SK-N-SH (cell line): ENCODE measurements at regions not wholly inside any gene's neighbourhood (a gene's known extent, or its start where the extent isn't known, plus 50 kb on each side); places are given as distances from the start of the nearest gene placed in this dataset.

Experiments used
- CTCF ChIA-PET: fragments of 300-600, 350-600 bp; formaldehyde crosslinking; extraction: SDS; loops from one replicate; lab custom pipeline; 2021; lab: Yijun Ruan, JAX
- POLR2A ChIA-PET: fragments of 350-600 bp; sonication (Branson Sonifier 250); formaldehyde crosslinking; extraction: SDS; loops from one replicate; lab custom pipeline; 2020; ENCODE audit warnings: antibody characterized with exemption, inconsistent platforms; lab: Yijun Ruan, JAX
- DNase-seq: peaks from one replicate; pipeline ENCODE4 v3.0.0; 2012
- H2AFZ ChIP-seq: fragments of 200-600 bp; sonication (generic); 2 replicates; pipeline ENCODE4 v1.8.1; 2016; ENCODE audit warnings: antibody characterized with exemption, mild to moderate bottlenecking, low read depth
- H3F3A ChIP-seq: fragments of 200-600 bp; sonication (generic); replicated peaks from 2 replicates; pipeline ENCODE3; 2016; ENCODE audit warnings: antibody characterized with exemption, mild to moderate bottlenecking; ENCODE audit not compliant: insufficient read depth
- H3K27ac ChIP-seq, 2 experiments: fragments of 200-500 bp in 1 of 2; fragments of 200-600 bp in 1 of 2; sonication (Bioruptor generic) in 1 of 2; sonication (generic), shearing (Covaris generic) in 1 of 2; 2 replicates each; pipeline versions ENCODE4 v1.5.1 to v1.6.1; 2014 to 2016; ENCODE audit warnings: low read depth in 2 of 2, inconsistent platforms in 1 of 2, low read length in 1 of 2, mild to moderate bottlenecking in 1 of 2, mixed read lengths in 1 of 2
- H3K27me3 ChIP-seq: fragments of 200-600 bp; sonication (generic), shearing (Covaris generic); 2 replicates; pipeline ENCODE4 v1.6.1; 2016; ENCODE audit warnings: mixed run types; ENCODE audit not compliant: insufficient read depth
- H3K36me3 ChIP-seq, 2 experiments: fragments of 200-500 bp in 1 of 2; fragments of 200-600 bp in 1 of 2; sonication (Bioruptor generic) in 1 of 2; sonication (generic) in 1 of 2; replicated peaks in 1 of 2; 2 replicates each; pipeline versions ENCODE3 to v1.5.1; 2014 to 2016; ENCODE audit warnings: low read length in 1 of 2, mild to moderate bottlenecking in 1 of 2; ENCODE audit not compliant: insufficient read depth in 2 of 2, control insufficient read depth in 1 of 2
- H3K4me1 ChIP-seq, 2 experiments: fragments of 200-500 bp in 1 of 2; fragments of 200-600 bp in 1 of 2; sonication (Bioruptor generic) in 1 of 2; sonication (generic), shearing (Covaris generic) in 1 of 2; 2 replicates each; pipeline versions ENCODE4 v1.5.1 to v1.6.1; 2014 to 2016; ENCODE audit warnings: low read depth in 1 of 2, low read length in 1 of 2, mixed run types in 1 of 2; ENCODE audit not compliant: insufficient read depth in 2 of 2, control insufficient read depth in 1 of 2
- H3K4me2 ChIP-seq: fragments of 200-600 bp; sonication (generic), shearing (Covaris generic); 2 replicates; pipeline ENCODE4 v1.6.1; 2017; ENCODE audit warnings: mixed run types
- H3K4me3 ChIP-seq, 2 experiments: fragments of 200-500 bp in 1 of 2; fragments of 200-600 bp in 1 of 2; sonication (Bioruptor generic) in 1 of 2; sonication (generic), shearing (Covaris generic) in 1 of 2; 2 replicates each; pipeline versions ENCODE4 v1.5.1 to v1.8.1; 2014 to 2016; ENCODE audit warnings: low read depth in 2 of 2, inconsistent platforms in 1 of 2, low read length in 1 of 2, mild to moderate bottlenecking in 1 of 2, mixed read lengths in 1 of 2, moderate library complexity in 1 of 2
- H3K79me2 ChIP-seq: fragments of 200-600 bp; sonication (generic); 2 replicates; pipeline ENCODE4 v1.8.1; 2017; ENCODE audit warnings: mild to moderate bottlenecking; ENCODE audit not compliant: insufficient read depth
- H3K9ac ChIP-seq: fragments of 200-600 bp; sonication (generic); 2 replicates; pipeline ENCODE4 v1.6.1; 2017; ENCODE audit warnings: mixed run types
- H3K9me2 ChIP-seq: fragments of 200-600 bp; sonication (generic); 2 replicates; pipeline ENCODE4 v1.6.1; 2017; ENCODE audit warnings: mixed run types
- H3K9me3 ChIP-seq: fragments of 200-600 bp; sonication (generic); 2 replicates; pipeline ENCODE4 v1.6.1; 2017; ENCODE audit warnings: mixed run types, mild to moderate bottlenecking, moderate library complexity
- H4K20me1 ChIP-seq: fragments of 200-600 bp; sonication (generic); 2 replicates; pipeline ENCODE4 v1.6.1; 2017; ENCODE audit warnings: mild to moderate bottlenecking, mixed run types; ENCODE audit not compliant: insufficient read depth
- EP300 ChIP-seq, 2 experiments: IDR thresholded peaks; 2 replicates each; pipeline versions ENCODE4 v1.4.0 to v1.6.1; 2012; ENCODE audit warnings: borderline replicate concordance in 1 of 2, low read depth in 1 of 2, low read length in 1 of 2
- FOXJ3 ChIP-seq: sonication (generic); formaldehyde crosslinking; IDR thresholded peaks from 2 replicates; pipeline ENCODE4 v1.5.1; 2020; ENCODE audit warnings: mild to moderate bottlenecking, missing genetic modification reagents
- GABPA ChIP-seq: IDR thresholded peaks from 2 replicates; pipeline ENCODE4 v1.4.0; 2012; ENCODE audit warnings: low read depth, mild to moderate bottlenecking
- RCOR1 ChIP-seq: fragments of 150-350 bp; IDR thresholded peaks from 2 replicates; pipeline ENCODE4 v1.6.1; 2017; ENCODE audit warnings: antibody characterized with exemption, low read length
- RFX5 ChIP-seq: IDR thresholded peaks from 2 replicates; pipeline ENCODE4 v1.6.1; 2012; ENCODE audit warnings: mild to moderate bottlenecking, improper control_type of control experiment, low read length
- RXRA ChIP-seq: IDR thresholded peaks from 2 replicates; pipeline ENCODE4 v1.4.0; 2012; ENCODE audit warnings: low read depth, mild to moderate bottlenecking, borderline replicate concordance
- SIN3A ChIP-seq: IDR thresholded peaks from 2 replicates; pipeline ENCODE4 v1.6.1; 2012; ENCODE audit warnings: low read depth, mild to moderate bottlenecking, low read length, moderate library complexity, borderline replicate concordance
- WGBS: methylation state at CpG from one replicate; pipeline ENCODE4 v1.1.6; 2017; ENCODE audit warnings: low lambda C conversion rate; 5-methylcytosine and 5-hydroxymethylcytosine counted together
- TF ChIP-seq, protein P1 (sequence below): fragments of 150-350 bp; IDR thresholded peaks from 2 replicates; pipeline ENCODE4 v1.6.1; 2016; ENCODE audit warnings: mild to moderate bottlenecking, low read depth, low read length
- TF ChIP-seq, protein P2 (sequence below): IDR thresholded peaks from 2 replicates; pipeline ENCODE4 v1.4.0; 2012; ENCODE audit warnings: low read depth, borderline replicate concordance
- TF ChIP-seq, protein P3 (sequence below): IDR thresholded peaks from 2 replicates; pipeline ENCODE4 v1.4.0; 2012; ENCODE audit warnings: low read depth, borderline replicate concordance
- TF ChIP-seq, protein P4 (sequence below): fragments of 150-350 bp; IDR thresholded peaks from 2 replicates; pipeline ENCODE4 v1.6.1; 2017; ENCODE audit warnings: antibody characterized with exemption, low read length, low read depth, borderline replicate concordance

DNA sequence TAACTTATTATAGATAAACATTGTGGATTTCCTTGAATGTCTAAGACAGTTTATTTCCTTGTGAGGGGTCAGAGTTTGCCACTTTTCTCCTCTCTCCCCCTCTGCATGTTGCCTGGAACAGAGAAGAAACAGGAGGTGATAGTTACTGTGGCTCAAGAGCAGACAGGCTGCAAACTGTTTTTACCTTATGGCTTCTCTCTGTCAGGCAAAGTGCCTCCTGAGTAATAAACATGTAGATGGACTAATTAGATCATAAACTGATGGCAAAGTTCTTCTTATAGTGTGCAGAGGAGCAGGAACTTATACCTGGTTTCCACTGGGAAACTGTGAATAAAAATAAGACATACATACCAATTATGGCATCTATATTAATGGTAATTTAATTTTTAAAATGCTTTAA is 133.1 kb upstream of the CDH12 start:
- H3K79me2 ChIP-seq: no peaks in the 10 kb centered on the region
- H3K9me3 ChIP-seq: no peaks in the 10 kb centered on the region
- H3K4me2 ChIP-seq: no peak overlapping the region
- no peak overlapping the region for H2AFZ ChIP-seq
- H4K20me1 ChIP-seq: no peaks in the 10 kb centered on the region
- H3F3A ChIP-seq: no peaks in the 10 kb centered on the region
- no peaks in the 10 kb centered on the region for H3K36me3 ChIP-seq
- POLR2A ChIA-PET: no interaction called here
- no peak for TF ChIP-seq RXRA
- H3K9me2 ChIP-seq: 0 out of 2 replicates have a peak, but pooled peaks cover 4% of the 10 kb centered on the region
- H3K9ac ChIP-seq: no peak overlapping the region
- no peaks in the 10 kb centered on the region for H3K4me1 ChIP-seq
- DNase-seq: no peak
- H3K27ac ChIP-seq: no peak overlapping the region
- no peaks in the 10 kb centered on the region for H3K27me3 ChIP-seq
- CTCF ChIA-PET: no interaction called here
- H3K4me3 ChIP-seq: no peak overlapping the region

DNA sequence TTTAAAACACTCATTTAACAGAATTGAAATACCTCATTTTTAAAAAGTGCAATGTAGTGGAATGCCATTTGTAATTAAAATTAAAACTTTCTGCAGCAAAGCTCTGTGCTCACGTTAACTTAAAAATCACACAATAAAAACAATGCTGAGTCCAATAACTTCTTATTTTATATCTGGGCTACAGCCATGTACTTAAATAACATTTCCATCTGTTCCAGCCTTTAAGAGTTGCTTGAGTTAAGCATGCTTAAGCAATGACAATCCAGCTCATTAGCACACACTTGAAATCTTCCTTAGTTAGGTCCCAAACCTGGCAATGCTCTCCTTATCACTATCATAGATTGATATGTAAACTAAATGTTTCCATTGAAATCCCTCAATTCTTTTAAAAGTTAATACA is 132.3 kb upstream of the CDH12 start:
- 9% methylated on average over 1 of the region's 1 CpG for WGBS

DNA sequence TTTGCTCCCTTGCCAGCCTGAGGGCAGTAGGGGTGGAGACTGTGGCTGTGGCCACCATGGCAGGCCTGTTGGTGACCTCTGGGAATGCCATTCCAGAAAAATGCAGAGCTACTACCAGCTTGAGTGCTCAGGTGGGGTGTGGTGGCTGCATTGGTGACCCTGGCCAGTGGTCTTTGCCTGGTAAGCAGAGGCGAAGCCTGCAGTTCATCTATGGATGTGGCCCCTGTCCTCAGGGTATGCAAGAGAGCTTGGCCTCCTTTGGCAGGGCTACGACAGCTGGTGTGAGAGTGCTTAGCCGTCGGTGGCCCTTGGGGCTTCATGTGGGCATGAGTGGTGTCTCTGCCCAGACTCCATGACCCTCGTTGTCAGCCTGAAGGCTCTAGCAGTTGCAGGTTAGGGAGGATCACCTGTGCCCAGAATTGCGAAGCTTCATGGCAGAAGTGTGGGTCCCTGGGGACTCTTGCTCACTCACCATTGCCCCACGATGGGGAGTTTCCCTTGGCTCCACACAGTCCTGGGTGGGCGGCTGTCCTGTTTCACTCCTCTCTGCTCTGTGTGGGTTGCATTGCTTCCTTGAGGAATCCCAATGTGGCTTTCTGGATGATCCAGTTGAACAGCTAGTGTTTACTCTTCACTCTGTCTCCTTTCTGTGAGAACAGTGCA is 117.9 kb upstream of the CDH12 start:
- Histone ChIP-seq H3F3A (no peaks in the 10 kb centered on the region), H3K4me3 (no peak overlapping the region), H3K27me3 (no peaks in the 10 kb centered on the region), H2AFZ (no peak overlapping the region), H3K9me3 (no peaks in the 10 kb centered on the region), H3K36me3 (no peaks in the 10 kb centered on the region), H3K79me2 (no peaks in the 10 kb centered on the region), H3K27ac (no peak overlapping the region), H4K20me1 (no peaks in the 10 kb centered on the region), H3K4me1 (no peaks in the 10 kb centered on the region), H3K9me2 (no peaks in the 10 kb centered on the region), H3K9ac (no peak overlapping the region), H3K4me2 (no peak overlapping the region)
- ChIA-PET POLR2A (no interaction called here), CTCF (interaction anchor here (0.6 kb wide), 1 partner anchor 346 kb away, joined by 3 read pairs; no protein-coding TSS in a partner anchor)
- TF ChIP-seq EP300 (IDR thresholded peaks at IDR 0.05; ENCODE audit: borderline replicate concordance in 1 of 2, low read depth in 1 of 2, low read length in 1 of 2) (no peak), GABPA (no peak), FOXJ3 (no peak), RFX5 (no peak)
- TF ChIP-seq, protein P1, sequence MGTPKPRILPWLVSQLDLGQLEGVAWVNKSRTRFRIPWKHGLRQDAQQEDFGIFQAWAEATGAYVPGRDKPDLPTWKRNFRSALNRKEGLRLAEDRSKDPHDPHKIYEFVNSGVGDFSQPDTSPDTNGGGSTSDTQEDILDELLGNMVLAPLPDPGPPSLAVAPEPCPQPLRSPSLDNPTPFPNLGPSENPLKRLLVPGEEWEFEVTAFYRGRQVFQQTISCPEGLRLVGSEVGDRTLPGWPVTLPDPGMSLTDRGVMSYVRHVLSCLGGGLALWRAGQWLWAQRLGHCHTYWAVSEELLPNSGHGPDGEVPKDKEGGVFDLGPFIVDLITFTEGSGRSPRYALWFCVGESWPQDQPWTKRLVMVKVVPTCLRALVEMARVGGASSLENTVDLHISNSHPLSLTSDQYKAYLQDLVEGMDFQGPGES: no peak
- TF ChIP-seq, protein P2, sequence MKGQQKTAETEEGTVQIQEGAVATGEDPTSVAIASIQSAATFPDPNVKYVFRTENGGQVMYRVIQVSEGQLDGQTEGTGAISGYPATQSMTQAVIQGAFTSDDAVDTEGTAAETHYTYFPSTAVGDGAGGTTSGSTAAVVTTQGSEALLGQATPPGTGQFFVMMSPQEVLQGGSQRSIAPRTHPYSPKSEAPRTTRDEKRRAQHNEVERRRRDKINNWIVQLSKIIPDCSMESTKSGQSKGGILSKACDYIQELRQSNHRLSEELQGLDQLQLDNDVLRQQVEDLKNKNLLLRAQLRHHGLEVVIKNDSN: no peak
- TF ChIP-seq, protein P3, sequence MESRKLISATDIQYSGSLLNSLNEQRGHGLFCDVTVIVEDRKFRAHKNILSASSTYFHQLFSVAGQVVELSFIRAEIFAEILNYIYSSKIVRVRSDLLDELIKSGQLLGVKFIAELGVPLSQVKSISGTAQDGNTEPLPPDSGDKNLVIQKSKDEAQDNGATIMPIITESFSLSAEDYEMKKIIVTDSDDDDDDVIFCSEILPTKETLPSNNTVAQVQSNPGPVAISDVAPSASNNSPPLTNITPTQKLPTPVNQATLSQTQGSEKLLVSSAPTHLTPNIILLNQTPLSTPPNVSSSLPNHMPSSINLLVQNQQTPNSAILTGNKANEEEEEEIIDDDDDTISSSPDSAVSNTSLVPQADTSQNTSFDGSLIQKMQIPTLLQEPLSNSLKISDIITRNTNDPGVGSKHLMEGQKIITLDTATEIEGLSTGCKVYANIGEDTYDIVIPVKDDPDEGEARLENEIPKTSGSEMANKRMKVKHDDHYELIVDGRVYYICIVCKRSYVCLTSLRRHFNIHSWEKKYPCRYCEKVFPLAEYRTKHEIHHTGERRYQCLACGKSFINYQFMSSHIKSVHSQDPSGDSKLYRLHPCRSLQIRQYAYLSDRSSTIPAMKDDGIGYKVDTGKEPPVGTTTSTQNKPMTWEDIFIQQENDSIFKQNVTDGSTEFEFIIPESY: no peak
- DNase-seq: no peak
- WGBS: 0% methylated on average over 4 of the region's 8 CpGs

More for the DNA sequence above, 132.3 kb upstream of the CDH12 start:
- Histone ChIP-seq H3K36me3 (no peaks in the 10 kb centered on the region), H3K9me3 (no peaks in the 10 kb centered on the region), H3K79me2 (no peaks in the 10 kb centered on the region), H3K27me3 (no peaks in the 10 kb centered on the region), H3F3A (no peaks in the 10 kb centered on the region), H3K9me2 (0 out of 2 replicates have a peak, but pooled peaks cover 4% of the 10 kb centered on the region), H3K9ac (no peak overlapping the region), H3K4me1 (no peaks in the 10 kb centered on the region), H3K27ac (no peak overlapping the region), H4K20me1 (no peaks in the 10 kb centered on the region)
- POLR2A ChIA-PET: no interaction called here
- no peak for DNase-seq
- TF ChIP-seq, protein P4, sequence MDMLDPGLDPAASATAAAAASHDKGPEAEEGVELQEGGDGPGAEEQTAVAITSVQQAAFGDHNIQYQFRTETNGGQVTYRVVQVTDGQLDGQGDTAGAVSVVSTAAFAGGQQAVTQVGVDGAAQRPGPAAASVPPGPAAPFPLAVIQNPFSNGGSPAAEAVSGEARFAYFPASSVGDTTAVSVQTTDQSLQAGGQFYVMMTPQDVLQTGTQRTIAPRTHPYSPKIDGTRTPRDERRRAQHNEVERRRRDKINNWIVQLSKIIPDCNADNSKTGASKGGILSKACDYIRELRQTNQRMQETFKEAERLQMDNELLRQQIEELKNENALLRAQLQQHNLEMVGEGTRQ: no peak
- no peak for TF ChIP-seq RCOR1
- no peak for TF ChIP-seq RXRA
- TF ChIP-seq SIN3A: no peak
- TF ChIP-seq, protein P1: no peak
- TF ChIP-seq, all 33 proteins: peak for 0
- CTCF ChIA-PET: no interaction called here
- Histone ChIP-seq H3K4me2 (no peak overlapping the region), H3K4me3 (no peak overlapping the region), H2AFZ (no peak overlapping the region)
